GM10266 (cell line): ENCODE measurements at regions not wholly inside any gene's neighbourhood (a gene's known extent, or its start where the extent isn't known, plus 50 kb on each side); places are given as distances from the start of the nearest gene placed in this dataset.

Source experiments
- DNase-seq: peaks from one replicate; pipeline ENCODE4 v3.0.0; 2012; ENCODE audit errors: extremely low spot score
- TF ChIP-seq, protein P1 (sequence below): IDR thresholded peaks from 2 replicates; pipeline ENCODE4 v1.5.1; 2012; ENCODE audit warnings: mild to moderate bottlenecking, low read depth; ENCODE audit not compliant: control insufficient read depth, insufficient read depth; ENCODE audit errors: missing control alignments

DNA sequence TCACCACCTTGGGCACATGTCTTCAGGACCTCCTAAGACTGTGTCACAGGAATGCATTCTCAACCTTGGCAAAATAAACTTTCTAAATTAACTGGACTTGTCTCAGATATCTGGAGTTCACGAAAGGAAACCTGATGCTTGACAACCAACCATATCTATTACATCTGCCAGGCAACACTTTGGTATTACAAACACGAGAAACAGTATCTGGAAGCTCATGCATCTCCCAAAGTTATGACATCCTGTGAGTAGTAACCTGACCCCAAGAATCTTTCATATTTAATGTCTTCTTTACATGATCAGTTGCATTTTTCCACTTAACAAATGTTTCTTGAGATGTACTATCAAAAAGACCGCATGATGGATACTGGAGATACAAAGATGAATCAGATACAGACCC is 465.3 kb upstream of the AGTR1 start:
- no peak for DNase-seq
- TF ChIP-seq, protein P1, sequence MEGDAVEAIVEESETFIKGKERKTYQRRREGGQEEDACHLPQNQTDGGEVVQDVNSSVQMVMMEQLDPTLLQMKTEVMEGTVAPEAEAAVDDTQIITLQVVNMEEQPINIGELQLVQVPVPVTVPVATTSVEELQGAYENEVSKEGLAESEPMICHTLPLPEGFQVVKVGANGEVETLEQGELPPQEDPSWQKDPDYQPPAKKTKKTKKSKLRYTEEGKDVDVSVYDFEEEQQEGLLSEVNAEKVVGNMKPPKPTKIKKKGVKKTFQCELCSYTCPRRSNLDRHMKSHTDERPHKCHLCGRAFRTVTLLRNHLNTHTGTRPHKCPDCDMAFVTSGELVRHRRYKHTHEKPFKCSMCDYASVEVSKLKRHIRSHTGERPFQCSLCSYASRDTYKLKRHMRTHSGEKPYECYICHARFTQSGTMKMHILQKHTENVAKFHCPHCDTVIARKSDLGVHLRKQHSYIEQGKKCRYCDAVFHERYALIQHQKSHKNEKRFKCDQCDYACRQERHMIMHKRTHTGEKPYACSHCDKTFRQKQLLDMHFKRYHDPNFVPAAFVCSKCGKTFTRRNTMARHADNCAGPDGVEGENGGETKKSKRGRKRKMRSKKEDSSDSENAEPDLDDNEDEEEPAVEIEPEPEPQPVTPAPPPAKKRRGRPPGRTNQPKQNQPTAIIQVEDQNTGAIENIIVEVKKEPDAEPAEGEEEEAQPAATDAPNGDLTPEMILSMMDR, result no peak

DNA sequence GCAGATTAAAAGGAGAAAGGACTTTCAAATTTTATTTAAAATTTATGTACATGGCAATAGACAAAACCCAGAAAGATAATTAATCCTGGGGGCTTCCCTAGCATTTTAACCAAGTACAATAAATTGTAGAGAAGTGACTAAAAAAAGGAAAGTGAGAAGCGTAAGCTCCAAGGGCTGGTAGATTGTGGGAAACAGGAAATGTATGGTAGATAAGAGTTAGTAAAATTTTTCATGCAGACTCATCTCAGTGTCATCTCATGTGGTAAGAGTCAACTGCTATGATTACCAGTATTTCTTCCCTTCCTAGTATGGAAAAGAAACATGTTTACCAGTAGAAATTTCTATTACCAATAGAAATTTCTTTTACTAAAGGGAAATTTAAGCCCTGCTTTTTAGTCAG is 464.3 kb upstream of the AGTR1 start:
- no peak for DNase-seq
- TF ChIP-seq, protein P1, result no peak

DNA sequence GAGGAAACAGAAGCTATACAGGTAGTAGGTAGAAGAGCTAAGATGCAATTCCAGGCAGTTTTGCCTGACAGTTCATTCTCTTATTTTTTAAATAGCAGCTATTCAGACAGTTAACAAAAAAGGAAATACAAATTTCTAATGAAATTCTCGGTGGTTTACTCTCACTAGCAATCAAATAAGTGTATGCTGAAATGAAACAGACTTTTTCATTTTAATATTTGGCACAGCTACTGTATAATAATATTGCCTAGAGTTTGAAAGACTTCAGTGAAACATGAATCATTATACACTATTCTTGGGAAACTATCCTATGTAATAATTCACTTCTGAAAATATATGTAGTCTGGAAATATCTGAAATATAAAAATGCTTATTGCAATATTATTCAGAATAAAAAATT is 463.2 kb upstream of the AGTR1 start:
- DNase-seq, result no peak

DNA sequence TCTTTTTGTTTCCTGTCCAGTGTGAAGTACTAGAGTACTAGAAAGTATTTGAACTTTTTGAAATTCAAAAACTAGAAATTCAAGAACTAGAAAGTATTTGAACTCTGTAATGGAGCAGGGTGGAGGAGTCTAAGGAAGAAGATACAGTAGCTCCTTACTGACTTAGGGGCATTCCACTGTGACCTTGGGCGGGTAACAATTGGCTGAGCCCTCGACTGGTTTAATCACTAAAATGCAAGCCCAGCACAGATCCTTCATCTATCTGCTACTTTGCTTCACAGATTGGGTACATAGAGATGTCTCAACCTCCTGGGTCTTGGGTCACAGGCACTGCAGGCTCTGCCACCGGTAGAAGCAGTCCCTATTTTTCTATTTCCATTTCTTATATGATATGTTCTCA is 462.1 kb upstream of the AGTR1 start:
- DNase-seq, result no peak
- TF ChIP-seq, protein P1, result no peak

More for the DNA sequence above, 463.2 kb upstream of the AGTR1 start:
- TF ChIP-seq, protein P1, result no peak

DNA sequence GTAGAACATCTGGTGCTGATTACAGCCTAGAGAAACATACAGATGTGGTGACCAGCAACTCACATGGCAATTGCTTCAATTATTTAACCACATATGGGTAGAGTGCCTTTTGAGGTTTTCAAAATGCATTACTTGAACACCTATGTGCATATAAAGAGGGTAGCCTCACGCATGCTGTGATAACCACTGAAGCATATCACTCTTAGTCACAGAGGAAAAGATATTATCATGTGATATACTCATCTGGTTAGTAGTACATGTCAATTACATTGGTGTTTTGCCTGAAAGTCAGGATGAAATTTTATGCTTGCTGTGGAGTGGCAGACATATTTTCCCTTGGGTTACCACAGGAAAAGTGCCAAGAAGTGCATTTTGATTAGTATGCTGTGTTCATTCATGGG is 459.3 kb upstream of the AGTR1 start:
- TF ChIP-seq, protein P1, result no peak
- no peak for DNase-seq

DNA sequence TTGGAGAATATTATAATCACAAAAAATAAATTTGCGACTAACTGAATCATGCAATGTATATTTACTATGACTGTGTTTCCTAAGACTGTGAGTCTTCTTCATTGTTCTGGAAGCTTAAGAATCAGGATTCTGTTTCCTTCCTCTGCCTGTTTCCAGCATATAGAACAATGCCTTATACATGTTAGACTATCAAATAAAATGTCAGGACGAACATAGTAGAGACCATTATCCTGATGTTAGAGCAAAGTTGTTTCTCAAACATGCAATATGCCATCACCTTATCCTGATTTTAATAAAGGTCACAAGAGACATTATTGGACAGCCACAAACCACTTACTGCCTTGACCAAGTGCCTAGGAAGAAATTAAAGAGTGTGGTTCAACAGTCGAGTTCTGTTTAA is 457.4 kb upstream of the AGTR1 start:
- TF ChIP-seq, protein P1, result no peak
- DNase-seq, result no peak

DNA sequence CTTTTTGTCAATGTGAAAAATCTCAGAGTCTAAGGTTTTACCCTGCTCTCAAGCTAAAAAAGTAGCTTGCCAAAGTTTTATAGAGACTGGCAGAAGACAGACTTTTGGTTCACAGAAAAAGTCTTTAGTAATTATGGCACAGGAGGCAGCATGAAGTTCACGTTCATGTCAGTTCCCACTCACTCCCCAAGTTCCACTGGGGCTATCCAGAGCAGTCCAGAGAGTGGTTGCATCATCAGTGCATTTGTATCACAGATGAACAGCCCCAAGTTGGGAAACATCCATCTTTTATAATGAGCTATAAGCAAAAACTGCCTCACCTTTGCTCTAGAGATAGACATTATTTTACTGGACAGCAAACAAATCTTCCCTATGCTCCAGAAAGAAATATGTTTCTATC is 454.1 kb upstream of the AGTR1 start:
- DNase-seq, result no peak
- TF ChIP-seq, protein P1, result no peak
